Liver (tissue), 8 donors: ENCODE measurements at regions not wholly inside any gene's neighbourhood (a gene's known extent, or its start where the extent isn't known, plus 50 kb on each side); places are given as distances from the start of the nearest gene placed in this dataset.

Experiments used
- DNase-seq: peaks from one replicate; pipeline ENCODE4 v3.0.0-alpha.2; 2017; ENCODE audit warnings: low spot score
- H3K27ac ChIP-seq, 2 donors: one replicate each; pipeline ENCODE4 v1.7.0; 2013; ENCODE audit warnings: inconsistent platforms in 2 of 2, low read length in 2 of 2, control low read depth in 1 of 2, low read depth in 1 of 2, mild to moderate bottlenecking in 1 of 2
- H3K27me3 ChIP-seq, 4 donors: one replicate each; pipeline versions ENCODE4 v1.6.1 to v1.7.0; 2013; ENCODE audit warnings: low read length in 3 of 4, inconsistent platforms in 1 of 4, mild to moderate bottlenecking in 1 of 4, moderate library complexity in 1 of 4; ENCODE audit not compliant: control insufficient read depth in 4 of 4, insufficient read depth in 4 of 4
- H3K36me3 ChIP-seq, 4 donors: one replicate each; pipeline versions ENCODE4 v1.6.1 to v1.7.0; 2013; ENCODE audit warnings: low read length in 3 of 4, mild to moderate bottlenecking in 3 of 4, low read depth in 1 of 4, moderate library complexity in 1 of 4; ENCODE audit not compliant: control insufficient read depth in 4 of 4, insufficient read depth in 3 of 4
- H3K4me1 ChIP-seq, 4 donors: one replicate each; pipeline versions ENCODE4 v1.6.1 to v1.7.0; 2013; ENCODE audit warnings: low read length in 3 of 4, mild to moderate bottlenecking in 3 of 4, moderate library complexity in 1 of 4; ENCODE audit not compliant: control insufficient read depth in 4 of 4, insufficient read depth in 4 of 4
- H3K4me3 ChIP-seq, 3 donors: one replicate each; pipeline versions ENCODE4 v1.6.1 to v1.7.0; 2013; ENCODE audit warnings: low read length in 3 of 3, control low read depth in 1 of 3, low read depth in 1 of 3, mild to moderate bottlenecking in 1 of 3
- H3K9ac ChIP-seq, 2 donors: one replicate each; pipeline ENCODE4 v1.7.0; 2013; ENCODE audit warnings: low read length in 2 of 2, mild to moderate bottlenecking in 2 of 2, moderate library complexity in 2 of 2, control low read depth in 1 of 2, low read depth in 1 of 2
- H3K9me3 ChIP-seq, 4 donors: one replicate each; pipeline versions ENCODE4 v1.6.1 to v1.7.0; 2013; ENCODE audit warnings: low read length in 3 of 4; ENCODE audit not compliant: control insufficient read depth in 4 of 4
- FOXA1 ChIP-seq: IDR thresholded peaks from 2 replicates; pipeline ENCODE4 v1.6.1; 2016; ENCODE audit warnings: antibody characterized with exemption
- GABPA ChIP-seq, 2 donors: IDR thresholded peaks in 1 of 2; conservative IDR thresholded peaks in 1 of 2; 2 replicates each; pipeline ENCODE4 v1.6.1; 2016; ENCODE audit warnings: antibody characterized with exemption in 2 of 2, mild to moderate bottlenecking in 1 of 2, moderate library complexity in 1 of 2
- HNF4A ChIP-seq, 2 donors: conservative IDR thresholded peaks; 2 replicates each; pipeline ENCODE4 v1.6.1; 2016; ENCODE audit warnings: antibody characterized with exemption in 2 of 2, mild to moderate bottlenecking in 2 of 2
- HNF4G ChIP-seq: IDR thresholded peaks from 2 replicates; pipeline ENCODE4 v1.6.1; 2016; ENCODE audit warnings: antibody characterized with exemption
- JUND ChIP-seq, 2 donors: IDR thresholded peaks; 2 replicates each; pipeline ENCODE4 v1.6.1; 2016; ENCODE audit warnings: antibody characterized with exemption in 2 of 2
- NR2F2 ChIP-seq: IDR thresholded peaks from 2 replicates; pipeline ENCODE4 v1.6.1; 2016; ENCODE audit warnings: antibody characterized with exemption
- RAD21 ChIP-seq, 2 donors: IDR thresholded peaks; 2 replicates each; pipeline ENCODE4 v1.6.1; 2016; ENCODE audit warnings: antibody characterized with exemption in 2 of 2, mild to moderate bottlenecking in 2 of 2
- REST ChIP-seq: IDR thresholded peaks from 2 replicates; pipeline ENCODE4 v1.6.1; 2016; ENCODE audit warnings: antibody characterized with exemption, mild to moderate bottlenecking
- RXRA ChIP-seq, 2 donors: IDR thresholded peaks; 2 replicates each; pipeline ENCODE4 v1.6.1; 2017 to 2018; ENCODE audit warnings: antibody characterized with exemption in 2 of 2, mild to moderate bottlenecking in 1 of 2
- WGBS: extraction: QIAGEN DNeasy Blood & Tissue Kit; methylation state at CpG from one replicate; pipeline ENCODE4 v1.1.7; 2013; 5-methylcytosine and 5-hydroxymethylcytosine counted together
- TF ChIP-seq, protein P1 (sequence below): fragments of 150-350 bp; IDR thresholded peaks from 2 replicates; pipeline ENCODE4 v1.5.1; 2017; ENCODE audit warnings: improper control_type of control experiment, low read depth, low read length; ENCODE audit not compliant: missing input control
- donor health status: healthy.
- donor health status: healthy.
- donor health status: healthy.
- donor health status: healthy.
- donor health status: healthy.

- Histone ChIP-seq H3K4me1 (no peaks in the 10 kb centered on the region), H3K36me3 (no peaks in the 10 kb centered on the region), H3K9ac (no peak overlapping the region), H3K27me3 (no peaks in the 10 kb centered on the region), H3K4me3 (no peak overlapping the region), H3K27ac (no peak overlapping the region), H3K9me3 (no peaks in the 10 kb centered on the region)
- no peak for TF ChIP-seq JUND (IDR thresholded peaks at IDR 0.05)
- TF ChIP-seq FOXA1 = no peak
- TF ChIP-seq HNF4G = no peak
- TF ChIP-seq, protein P1, sequence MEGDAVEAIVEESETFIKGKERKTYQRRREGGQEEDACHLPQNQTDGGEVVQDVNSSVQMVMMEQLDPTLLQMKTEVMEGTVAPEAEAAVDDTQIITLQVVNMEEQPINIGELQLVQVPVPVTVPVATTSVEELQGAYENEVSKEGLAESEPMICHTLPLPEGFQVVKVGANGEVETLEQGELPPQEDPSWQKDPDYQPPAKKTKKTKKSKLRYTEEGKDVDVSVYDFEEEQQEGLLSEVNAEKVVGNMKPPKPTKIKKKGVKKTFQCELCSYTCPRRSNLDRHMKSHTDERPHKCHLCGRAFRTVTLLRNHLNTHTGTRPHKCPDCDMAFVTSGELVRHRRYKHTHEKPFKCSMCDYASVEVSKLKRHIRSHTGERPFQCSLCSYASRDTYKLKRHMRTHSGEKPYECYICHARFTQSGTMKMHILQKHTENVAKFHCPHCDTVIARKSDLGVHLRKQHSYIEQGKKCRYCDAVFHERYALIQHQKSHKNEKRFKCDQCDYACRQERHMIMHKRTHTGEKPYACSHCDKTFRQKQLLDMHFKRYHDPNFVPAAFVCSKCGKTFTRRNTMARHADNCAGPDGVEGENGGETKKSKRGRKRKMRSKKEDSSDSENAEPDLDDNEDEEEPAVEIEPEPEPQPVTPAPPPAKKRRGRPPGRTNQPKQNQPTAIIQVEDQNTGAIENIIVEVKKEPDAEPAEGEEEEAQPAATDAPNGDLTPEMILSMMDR = no peak
- TF ChIP-seq RAD21 (IDR thresholded peaks at IDR 0.05) = no peak
- no peak for TF ChIP-seq GABPA (IDR thresholded peaks at IDR 0.05 in 1 of 2, conservative IDR thresholded peaks at IDR 0.05 in 1 of 2)
- no peak for TF ChIP-seq NR2F2
- WGBS = 81% methylated on average over 4 of the region's 4 CpGs
- no peak for DNase-seq
These were observed 85.3 kb downstream of the ZNF518B start for GRCh38 chr4:10371869-10372471.

DNA sequence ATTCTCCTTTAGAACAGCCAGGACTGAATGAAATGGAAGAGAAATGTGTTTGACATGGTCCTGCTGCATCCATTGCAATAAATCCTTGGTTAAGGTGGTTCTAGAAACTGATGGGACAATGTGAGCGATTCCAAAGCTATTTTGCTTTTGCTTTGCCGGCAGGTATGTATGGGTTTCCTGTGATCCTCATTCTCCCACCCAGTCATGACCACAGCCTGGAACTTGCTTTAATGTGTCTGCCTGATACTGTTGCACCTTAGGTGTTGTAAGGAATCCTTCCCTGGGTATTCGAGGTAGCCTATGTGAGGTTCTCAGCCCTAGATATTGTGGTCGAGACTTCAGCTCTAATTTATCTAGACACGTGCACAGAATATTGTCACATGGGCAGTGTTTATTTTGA, 86.1 kb downstream of the ZNF518B start:
- no peak overlapping the region for H3K9ac ChIP-seq
- no peaks in the 10 kb centered on the region for H3K9me3 ChIP-seq
- 62% methylated on average over 5 of the region's 5 CpGs for WGBS
- DNase-seq = no peak
- no peak overlapping the region for H3K27ac ChIP-seq
- TF ChIP-seq FOXA1 (no peak), HNF4A (conservative IDR thresholded peaks at IDR 0.05) (no peak), RXRA (IDR thresholded peaks at IDR 0.05) (no peak), REST (no peak), GABPA (IDR thresholded peaks at IDR 0.05 in 1 of 2, conservative IDR thresholded peaks at IDR 0.05 in 1 of 2) (no peak)
- TF ChIP-seq, protein P1 = no peak
- no peaks in the 10 kb centered on the region for H3K4me1 ChIP-seq
- no peak overlapping the region for H3K4me3 ChIP-seq
- H3K36me3 ChIP-seq = no peaks in the 10 kb centered on the region
- H3K27me3 ChIP-seq = no peaks in the 10 kb centered on the region
